HG02678 (cell line): ENCODE measurements at regions not wholly inside any gene's neighbourhood (a gene's known extent, or its start where the extent isn't known, plus 50 kb on each side); places are given as distances from the start of the nearest gene placed in this dataset.

Experiments used
- ATAC-seq: cut with Tn5 transposase; IDR thresholded peaks from one replicate; pipeline ENCODE4 v1.9.1; 2021; ENCODE audit warnings: mild to moderate bottlenecking, moderate library complexity; ENCODE audit not compliant: unreplicated experiment

DNA sequence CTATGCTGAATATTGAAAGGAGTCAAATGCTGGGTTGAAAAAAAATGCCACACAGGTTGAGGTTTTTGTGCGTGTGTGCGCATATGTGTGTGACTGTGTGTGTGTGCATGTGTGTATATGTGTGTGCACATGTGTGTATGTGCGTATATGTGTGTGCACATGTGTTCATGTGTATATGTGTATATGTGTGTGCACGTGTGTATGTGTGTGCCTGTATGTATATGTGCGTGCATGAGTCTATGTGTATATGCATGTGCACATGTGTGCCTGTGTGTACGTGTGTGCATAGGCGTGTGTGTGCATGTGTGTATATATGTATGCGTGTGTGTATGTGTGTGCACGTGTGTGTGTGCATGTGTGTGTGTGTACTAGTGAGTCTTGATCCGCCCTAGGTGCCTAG, 655.7 kb downstream of the AACS start:
- no peak for ATAC-seq

- ATAC-seq: no peak
These were observed 668.9 kb downstream of the AACS start for GRCh38 chr12:125734137-125734536.

GRCh38 chr12:125738211-125738610, 673.0 kb downstream of the AACS start:
- ATAC-seq: no peak

- no peak for ATAC-seq
These were observed 677.2 kb downstream of the AACS start for GRCh38 chr12:125742413-125742812.

DNA sequence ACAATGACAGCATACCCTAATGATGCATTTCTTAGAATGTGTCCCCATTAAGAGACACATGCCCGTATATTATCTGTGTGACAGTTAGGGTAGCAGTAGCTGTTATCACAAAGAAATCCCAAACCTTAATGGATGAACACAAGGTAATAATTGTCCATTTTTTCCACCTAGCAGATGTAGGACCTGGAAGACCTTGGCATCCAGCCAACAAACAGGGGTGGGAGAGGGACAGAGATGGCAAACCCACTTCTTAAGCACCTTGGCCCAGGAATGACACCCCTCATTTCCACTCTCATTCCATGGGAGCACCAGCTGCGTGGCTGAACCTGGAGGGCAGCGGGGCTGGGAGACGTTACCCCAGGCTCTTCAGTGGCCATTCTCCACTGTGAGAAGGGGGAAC, 679.0 kb downstream of the AACS start:
- ATAC-seq: no peak

DNA sequence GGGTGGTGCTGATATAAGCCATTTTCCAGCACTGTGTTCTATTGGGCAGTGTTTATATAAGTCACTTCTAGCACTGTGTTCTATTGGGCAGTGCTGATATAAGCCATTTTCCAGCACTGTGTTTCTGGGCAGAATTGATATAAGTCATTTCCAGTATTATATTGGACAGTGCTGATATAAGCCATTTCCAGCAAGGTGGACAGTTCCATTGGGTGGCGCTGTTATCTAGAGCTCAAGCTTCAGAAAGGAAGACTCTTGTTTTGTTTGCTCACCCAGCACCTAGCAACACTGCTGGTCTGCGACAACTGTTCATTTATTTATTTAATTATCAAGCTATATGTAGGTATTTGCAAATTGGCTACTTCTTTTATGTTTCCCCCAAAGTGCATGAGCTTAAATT, 690.3 kb downstream of the AACS start:
- no peak for ATAC-seq

GRCh38 chr12:125766091-125766490, 700.9 kb downstream of the AACS start:
- no peak for ATAC-seq

DNA sequence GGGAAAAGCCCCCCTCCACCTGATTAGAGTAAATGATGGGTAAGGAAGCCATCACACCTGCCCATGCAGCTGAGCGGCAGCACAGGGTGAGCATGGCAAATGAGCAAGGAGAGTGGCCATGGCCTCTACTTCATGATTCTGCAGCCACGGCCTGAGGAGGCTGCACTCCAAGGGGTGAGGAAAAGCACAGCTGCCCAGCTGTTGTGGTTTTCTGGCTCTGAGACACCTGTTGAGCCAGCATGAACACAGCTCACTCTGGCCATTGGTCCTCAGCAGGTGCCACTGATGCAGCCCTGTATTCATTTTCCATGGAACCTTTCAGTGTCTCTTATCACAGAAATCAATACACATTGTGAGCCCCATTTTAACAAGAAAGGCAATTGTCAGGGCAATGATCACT, 707.2 kb downstream of the AACS start:
- no peak for ATAC-seq

GRCh38 chr12:125773033-125773640, 707.9 kb downstream of the AACS start:
- ATAC-seq: no peak

DNA sequence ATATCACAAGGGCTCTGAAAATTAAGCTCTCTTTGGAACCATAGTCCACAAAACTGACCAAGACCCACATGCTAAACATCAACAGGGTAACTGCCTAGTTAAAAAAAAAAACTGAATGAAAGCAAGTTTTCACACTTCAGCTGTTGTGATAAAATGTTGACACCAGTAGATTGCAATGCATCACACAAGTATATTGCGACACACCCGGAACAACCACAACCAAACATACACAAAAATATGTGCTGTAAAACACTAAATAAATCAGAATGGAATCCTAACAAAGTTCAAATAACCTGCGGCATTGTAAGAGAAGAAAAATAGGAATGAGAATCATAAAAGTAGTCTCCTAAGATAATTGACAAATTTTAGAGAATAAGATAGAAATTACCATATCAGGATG, 710.3 kb downstream of the AACS start:
- ATAC-seq: no peak

DNA sequence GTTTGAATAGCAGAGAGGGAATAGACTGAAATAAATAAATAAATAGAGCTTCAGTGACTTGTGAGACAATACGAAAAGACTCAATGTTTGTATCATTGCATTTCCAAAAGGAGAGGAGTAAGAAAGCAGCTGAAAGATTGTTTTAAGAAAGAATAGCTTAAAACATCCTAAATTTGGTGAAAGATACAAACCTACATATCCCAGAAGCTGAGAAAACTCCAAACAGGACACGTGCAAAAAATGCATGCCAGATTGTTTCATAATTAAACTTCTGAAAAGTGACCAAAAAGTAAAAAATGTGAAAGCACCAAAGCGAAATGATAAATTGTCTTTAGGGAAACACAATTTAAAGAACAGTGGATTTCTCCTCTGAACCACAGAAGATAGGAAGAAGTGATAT, 711.0 kb downstream of the AACS start:
- ATAC-seq: no peak

DNA sequence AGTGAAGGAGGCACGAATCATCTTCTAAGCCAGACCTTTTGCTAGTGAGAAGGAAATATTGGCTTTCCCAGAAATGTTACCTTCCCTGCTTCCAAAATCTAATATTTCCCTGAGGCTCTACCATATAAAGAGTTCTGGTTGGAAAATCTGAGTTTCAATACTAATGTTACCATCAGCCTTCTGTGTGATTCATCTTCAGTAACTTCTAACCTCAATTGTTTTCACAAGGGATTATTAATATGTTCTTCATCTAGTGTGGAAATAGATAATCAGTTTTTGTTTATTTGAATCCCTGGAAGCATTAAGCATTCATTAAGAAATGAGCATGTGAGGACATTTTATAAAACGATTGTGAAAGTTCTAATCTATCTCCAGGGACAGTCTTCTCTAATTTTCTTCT, 720.9 kb downstream of the AACS start:
- no peak for ATAC-seq

- ATAC-seq: no peak
These were observed 729.2 kb downstream of the AACS start for GRCh38 chr12:125794401-125794800.

GRCh38 chr12:125797421-125798175, 732.4 kb downstream of the AACS start:
- ATAC-seq: no peak

- ATAC-seq: no peak
These were observed 739.4 kb downstream of the AACS start for GRCh38 chr12:125804660-125805059.

DNA sequence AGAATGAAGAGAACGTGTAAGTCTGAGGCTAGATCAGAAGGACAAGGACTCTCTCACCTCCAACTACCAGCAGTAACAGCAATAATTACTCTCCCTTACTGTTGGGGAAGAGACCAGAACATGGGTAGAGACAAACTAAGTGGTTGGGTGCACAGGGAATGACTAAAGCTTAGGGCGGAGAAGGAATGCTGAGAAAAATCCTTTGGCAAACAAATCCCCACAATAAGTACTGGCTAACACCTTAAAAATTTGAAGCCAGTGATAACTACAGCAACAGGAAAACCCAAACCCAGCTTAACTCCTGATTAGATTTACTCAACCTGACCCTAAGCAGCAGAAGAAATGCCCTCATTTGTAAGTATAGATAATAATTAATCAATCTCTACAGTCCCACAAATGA, 759.0 kb downstream of the AACS start:
- no peak for ATAC-seq

- ATAC-seq: no peak
These were observed 770.6 kb downstream of the AACS start for GRCh38 chr12:125835852-125836251.

GRCh38 chr12:125836647-125837046, 771.4 kb downstream of the AACS start:
- no peak for ATAC-seq

DNA sequence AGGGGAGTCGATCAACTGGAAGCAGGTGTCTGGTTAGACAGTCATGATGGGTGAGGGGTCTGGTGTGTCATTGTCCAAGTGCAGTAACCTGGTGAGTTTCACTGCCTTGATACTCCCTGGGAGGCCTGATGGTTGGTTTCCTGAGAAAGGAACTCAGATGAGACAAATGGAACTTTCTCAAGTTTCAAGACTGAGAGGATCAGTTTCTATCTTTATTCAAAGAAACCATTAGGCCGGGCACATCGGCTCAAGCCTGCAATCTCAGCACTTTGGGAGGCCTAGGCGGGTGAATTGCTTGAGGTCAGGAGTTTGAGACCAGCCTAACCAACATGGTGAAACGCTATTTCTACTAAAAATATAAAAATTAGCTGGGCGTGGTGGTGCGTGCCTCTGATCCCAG, 776.1 kb downstream of the AACS start:
- no peak for ATAC-seq

DNA sequence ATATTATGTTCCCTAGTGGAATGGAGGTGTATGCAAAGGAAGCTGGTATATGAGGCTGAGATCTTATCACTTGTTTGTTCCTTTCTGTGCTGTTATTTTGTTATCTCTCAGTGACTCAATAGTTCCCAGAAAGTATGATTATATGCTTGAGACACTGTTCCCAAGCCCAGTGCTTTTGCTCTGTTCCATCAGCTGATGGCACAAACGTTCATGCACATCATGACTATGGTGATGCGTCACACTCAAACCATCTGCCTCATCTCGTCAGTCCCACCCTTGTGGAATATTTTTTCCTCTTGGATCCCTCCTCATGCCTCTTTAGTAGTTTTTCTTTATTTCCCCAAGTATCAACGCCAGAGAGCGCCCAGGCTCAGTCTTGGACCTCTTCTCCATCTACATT, 786.9 kb downstream of the AACS start:
- no peak for ATAC-seq

GRCh38 chr12:125852679-125853078, 787.4 kb downstream of the AACS start:
- ATAC-seq: no peak

- no peak for ATAC-seq
These were observed 788.4 kb downstream of the AACS start for GRCh38 chr12:125853670-125854069.

GRCh38 chr12:125856366-125856765, 791.1 kb downstream of the AACS start:
- no peak for ATAC-seq
